ENCODE measurements at regions not wholly inside any gene's neighbourhood (a gene's known extent, or its start where the extent isn't known, plus 50 kb on each side); places are given as distances from the start of the nearest gene placed in this dataset.

DNA sequence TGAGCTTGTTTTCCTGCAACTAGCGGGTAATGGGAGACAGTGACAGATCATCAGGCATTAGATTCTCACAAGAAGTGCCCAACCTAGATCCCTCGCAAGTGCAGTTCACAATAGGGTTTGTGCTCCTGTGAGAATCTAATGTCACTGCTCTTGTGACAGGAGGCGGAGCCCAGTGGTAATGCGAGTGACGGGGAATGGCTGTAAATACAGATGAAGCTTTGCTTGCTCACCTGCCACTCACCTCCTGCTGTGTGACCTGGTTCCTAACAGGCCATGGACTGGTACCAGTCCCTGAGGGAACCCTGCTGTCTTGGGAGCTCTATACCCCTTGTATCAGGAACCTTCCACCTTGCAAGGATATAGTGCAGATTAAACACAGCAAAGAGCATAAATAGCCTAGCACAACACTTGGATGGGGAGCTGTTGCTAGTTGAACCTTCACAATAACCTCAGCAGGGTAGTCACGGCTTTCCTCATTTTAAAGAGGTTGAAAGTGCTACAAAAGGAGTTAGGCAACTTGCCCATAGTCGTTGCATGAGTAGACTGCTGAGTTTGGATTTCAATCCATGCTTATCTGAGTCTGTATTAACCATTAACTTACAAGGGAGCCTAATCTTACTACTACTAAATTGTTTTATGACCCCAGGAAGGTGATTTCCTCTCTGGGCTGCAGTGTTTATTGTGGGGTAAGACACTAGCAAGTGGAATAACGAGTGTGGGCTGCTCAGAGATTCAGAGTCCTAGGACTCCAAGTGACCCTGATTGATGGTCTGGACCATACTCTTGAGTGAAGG is 156.6 kb upstream of the ZFHX3 start:
- DNase-seq = peak in 1 of 2 experiments; percentile 24

DNA sequence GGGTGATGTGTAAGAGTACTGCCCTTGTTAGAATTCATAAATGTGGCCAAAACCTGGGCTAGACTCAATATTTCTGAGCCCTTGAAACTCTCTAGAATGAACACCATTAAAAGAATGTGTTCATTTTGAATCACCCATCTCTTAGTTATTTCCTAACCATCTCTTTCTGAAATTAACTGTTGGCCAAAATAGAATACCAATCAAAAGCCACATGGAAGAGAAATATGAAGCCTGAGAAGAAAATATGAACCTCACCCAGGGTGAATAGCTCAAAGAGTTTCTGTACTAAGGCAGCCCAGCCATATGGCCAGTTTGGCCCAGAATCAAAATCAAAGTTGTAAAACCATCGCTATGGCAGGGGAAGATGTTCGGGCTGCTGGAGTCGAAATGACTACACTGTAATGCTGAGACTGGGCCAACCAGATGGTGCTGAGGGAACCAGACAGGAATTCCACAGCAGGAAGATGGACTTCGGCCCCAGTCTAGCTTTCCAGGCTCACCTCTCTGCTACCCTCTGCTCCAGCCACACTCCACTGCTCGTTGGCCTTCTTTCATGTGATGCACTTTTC is 154.3 kb upstream of the ZFHX3 start:
- no peak for DNase-seq

DNA sequence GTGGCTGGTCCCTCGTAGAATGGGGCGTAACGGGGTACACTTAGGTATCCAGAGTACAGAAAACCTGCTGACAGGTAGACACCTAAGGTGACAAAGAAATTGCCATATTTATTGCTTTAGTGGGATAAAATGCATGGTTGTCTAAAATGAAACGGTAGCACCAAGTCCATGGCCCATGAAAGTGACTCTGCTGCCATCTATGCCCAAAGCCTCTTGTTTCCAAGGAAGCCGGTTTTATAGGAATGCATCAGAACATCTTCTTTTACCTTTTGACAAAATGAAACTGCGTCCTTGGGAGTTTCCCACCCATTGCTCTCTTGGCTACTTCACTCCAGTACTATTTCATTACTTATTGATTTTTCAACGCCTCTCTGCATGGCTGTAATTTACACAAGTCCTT is 151.3 kb upstream of the ZFHX3 start:
- no peak for DNase-seq

DNA sequence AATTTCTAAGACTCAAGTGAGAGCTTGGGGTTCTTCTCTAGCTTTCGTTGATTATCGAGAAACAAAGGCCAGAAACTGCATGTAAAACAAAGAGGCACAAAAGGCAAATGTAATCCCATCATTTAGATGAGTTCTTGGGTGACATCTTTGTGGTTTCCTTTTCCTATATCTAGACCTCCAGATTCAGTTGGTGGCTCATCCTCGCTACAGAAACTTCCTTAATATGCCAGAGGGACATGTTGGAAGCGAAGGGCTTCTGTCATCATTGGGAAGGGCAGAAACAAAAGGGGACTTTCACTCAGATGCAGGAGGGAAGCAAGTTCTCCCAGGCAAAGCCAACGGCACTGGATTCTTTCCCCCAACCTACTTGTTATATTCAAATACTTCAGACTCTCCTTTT is 150.6 kb upstream of the ZFHX3 start:
- no peak for DNase-seq

DNA sequence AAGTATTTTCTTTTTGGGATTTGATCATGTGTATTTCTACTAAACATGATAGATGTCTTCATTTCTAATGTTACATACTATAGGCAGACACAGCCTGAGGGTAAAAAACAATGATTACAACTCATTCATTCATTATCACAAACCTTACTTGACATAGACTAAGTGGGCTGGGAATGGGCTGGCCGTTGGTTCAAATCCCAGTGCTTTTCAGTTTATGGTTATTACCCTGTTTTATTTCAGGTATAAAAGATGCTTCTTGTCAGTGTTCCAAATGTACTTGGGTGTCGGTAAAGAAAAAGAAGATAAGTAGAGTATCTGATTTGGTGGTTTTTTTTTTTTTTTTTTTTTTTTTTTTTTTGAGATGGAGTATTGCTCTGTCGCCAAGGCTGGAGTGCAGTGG is 149.7 kb upstream of the ZFHX3 start:
- DNase-seq = no peak

DNA sequence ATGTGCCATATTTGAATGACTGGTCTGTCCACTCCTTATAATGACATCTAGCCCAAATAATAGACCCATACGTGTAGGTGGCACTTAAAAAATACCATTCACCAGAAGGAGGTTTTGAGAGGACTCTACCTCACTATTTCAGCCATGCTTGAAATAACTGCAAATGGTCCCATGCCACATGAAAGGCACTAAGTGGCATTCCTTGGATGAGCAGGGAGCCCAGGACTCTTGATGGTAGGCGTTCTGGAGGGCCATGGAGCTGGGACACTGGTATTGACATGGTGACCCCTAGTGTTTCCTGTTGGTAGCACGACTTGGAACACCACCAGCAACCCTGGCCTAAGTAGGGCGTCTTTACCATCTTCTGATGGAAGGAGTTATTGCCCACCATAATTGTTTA is 148.7 kb upstream of the ZFHX3 start:
- DNase-seq = peak; percentile 62 to 71

DNA sequence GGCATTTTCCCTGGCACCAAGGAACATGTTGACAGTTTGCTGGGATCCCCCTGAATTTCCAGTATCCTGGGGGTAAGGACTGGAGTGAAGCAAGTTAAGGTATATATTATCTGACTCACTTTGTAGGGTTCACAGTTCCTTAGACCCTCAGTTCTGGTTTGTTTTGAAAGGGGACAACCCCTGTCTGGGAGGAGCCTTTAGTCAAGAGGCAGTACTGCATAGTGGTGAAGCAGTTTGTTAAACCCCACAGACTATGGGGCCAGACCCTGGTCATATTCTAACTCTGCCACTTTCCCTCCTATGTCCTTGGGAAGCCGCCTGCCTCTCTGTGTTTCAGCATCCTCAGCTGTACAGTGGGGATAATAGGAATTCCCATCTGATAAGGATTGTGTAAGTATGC is 145.5 kb upstream of the ZFHX3 start:
- DNase-seq = no peak

DNA sequence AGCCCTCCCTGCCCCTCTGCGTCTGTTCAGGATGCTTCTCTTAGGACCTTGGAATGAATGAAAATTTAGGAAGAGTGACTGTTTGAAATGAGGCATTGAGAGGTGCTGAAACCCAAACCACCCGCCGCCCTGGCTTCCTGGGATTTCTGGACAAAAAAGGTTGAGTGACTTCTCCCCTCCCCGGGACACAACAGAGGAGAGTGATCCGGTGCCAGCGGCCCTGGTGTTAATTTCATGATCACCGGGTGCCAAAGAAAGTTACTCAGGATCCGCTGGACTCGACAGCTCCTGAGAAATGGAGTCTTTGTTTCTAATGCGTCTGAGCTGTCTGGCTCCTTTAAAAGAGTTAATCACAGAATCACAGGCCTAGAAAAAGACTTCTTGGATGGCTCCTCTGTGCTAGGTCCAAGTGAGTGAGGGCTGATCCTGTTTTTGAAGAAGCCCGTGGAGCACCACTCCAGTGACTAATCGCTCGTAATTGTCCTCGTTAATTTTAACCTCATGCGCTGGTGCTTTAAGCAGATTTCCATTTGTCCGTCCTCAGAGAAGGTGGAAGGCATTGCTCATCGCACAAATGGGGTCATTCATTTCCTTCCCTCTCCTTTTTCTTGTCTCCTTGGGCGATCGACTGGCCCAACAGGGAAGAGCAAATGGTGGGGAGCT is 144.4 kb upstream of the ZFHX3 start:
- no peak for DNase-seq

DNA sequence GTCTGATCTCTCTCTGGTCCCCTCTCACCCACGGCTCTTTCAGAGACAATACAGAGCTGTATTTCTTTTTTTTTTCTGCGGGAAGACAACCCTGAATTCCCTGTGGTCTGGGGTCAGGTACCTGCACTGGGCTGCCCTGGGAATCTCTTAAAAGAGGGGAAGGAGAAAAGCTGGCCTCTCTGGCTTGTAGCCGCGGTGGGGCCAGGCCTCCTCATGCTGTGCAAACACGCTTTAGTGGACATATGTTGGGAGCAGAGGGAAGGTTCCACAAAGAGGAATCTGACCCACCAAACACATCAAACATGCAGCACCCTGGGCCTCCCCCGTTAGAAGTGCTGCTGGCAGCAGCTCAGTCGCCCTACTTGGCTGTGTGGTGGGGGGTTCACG is 143.7 kb upstream of the ZFHX3 start:
- DNase-seq = no peak

DNA sequence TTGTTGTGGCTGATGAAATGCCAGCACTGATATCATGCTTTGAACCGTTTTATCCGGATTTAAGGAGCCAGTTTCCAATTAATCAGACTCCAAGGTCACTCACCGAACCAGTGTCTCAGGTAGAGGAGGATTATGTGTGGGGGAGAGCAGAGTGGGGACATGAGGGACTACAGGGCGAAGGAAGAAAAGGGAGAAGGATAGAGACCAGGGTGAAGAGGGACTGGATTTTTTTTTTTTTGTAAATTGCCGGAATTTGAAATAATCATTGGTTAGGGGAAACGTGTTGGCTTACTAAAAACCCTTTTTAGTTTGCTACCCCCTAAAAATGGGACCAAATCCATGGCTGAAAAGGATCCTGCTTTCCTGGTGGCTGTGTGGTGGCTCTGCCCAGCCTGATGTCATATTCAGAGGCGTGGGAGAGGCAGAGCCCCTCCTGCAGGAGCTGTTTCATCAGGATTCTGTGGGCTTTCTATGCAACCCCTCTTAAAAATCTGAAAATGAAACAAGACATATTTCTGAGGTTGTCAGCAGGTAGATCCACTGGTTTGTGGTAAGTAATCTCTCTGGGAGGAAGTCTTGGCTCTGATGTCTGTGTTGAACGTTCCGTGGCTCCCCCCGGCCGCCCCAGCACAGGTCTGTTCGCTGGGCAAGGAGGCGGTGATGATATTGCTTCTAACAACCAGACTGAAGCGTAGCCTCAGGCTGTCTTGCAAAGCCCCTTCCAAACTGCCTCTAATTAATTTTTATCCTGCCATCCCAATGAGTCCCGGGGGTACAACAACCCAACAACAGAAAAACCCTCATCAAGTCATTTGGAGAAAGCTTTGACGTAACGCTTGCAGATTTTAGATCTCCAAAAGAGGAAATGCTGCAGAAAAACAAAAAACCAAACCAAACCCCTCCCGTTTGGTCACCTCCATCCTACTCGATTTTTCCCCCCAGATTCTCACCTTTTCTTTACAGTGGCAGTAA is 143.0 kb upstream of the ZFHX3 start:
- no peak for DNase-seq

DNA sequence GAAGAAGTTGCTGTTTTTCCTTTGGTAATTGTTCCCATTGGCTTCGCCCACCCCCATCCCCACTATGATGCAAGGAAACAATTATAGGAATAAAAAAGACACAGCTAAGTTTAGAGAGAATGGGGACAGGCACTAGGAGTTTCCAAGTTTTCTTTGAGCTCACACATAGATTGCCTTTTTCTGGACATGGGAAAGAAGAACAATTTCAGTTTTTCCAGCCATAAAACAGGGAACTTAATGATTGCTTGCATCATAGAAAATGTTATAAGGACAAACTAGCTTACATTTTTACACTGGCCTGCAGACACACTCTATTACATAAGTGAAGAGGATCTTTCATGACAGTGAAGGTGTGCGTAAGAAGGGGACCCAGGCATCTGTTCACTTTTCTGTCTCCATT is 142.3 kb upstream of the ZFHX3 start:
- DNase-seq = no peak

DNA sequence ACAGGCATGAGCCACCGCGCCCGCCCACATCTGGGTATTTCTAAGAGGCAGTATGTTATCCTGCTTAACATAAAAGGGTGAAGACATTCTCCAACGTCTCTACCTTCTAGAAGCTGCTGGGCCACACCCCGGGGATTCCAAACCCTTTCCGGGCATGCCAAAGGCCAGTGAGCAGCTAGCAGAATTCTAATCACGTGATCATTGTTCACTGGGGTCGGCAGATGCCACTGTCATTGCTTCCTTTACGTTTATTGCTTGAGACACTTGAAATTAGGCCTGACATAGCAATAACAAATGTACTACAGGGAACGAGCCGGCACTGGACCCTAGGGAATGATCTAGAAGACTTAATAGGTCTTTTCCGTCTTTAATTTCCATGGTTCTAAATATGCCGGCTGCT is 141.2 kb upstream of the ZFHX3 start:
- DNase-seq = no peak

DNA sequence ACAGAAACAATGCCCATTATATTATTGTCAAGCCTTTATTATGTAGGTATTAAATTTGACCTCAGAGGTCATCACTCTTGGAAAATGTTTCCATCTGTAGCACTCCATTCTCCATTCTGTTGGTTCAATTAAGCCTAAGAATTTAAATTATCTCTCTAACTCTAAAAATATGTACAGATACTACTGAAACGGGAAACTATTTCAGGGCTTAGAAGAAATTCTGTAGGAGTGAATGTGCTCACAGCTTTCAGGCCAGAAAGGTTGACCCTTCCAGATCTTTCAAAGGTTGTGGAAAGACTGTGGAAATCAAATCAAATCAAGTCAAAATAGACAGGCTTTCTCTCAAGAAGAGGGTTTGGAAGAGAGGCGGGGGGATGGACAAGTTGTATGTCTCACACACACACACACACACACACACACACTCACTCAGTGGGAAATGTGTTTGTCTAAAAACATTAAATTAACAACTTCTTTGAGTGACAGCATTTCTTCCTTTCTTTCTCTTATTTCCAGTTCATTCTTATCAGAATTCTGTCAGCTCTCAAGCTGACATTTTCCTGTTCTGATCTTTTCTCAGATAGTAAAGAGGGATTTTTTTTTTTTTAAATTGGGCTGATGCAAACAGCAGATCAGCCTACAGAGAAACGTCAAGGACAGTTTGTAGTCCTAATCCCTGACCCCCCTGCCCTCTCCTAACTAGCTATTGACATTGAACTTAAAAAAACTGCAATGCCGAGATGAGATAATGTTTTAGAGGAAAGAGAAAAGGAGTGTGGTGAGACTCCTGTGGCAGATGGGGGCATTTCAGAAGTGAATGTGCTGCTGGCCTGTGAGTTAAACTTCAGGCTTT is 139.0 kb upstream of the ZFHX3 start:
- no peak for DNase-seq

DNA sequence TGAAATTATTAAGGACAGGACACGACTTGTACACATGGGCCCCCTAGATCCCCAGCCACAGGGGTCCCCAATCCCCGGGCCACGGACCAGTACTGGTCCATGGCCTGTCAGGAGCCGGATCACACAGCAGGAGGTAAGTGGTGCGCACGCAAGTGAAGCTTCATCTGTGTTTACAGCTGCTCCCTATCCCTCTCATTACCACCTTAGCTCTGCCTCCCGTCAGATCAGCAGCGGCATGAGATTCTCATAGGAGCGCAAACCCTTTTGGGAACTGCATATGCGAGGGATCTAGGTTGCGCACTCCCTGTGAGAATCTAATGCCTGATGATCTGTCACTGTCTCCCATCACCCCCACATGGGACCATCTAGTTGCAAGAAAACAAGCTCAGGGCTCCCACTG is 137.8 kb upstream of the ZFHX3 start:
- no peak for DNase-seq

DNA sequence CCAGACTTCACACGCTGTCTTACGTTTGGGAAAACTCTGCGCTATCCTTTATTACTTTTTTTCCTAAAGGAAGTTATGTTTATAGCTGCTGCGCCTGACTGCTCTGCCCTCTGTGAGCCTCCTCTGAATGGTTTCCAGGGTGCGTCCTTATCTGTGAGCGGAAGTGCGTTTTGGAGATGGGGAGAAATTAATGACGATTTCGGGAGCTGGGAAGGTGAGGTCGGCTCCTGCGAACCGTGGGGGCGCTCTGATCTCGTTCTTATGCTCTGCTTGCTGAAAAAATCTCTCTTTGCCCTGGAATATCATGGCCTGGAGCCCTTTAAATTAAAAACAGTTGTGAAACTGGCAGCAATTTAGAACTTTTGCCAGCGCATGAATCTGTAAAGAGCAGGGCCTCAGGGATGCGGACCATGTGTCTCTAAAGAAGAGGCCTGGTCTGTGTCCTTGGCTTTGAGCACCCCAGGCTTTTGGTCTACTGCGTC is 135.7 kb upstream of the ZFHX3 start:
- DNase-seq = no peak

DNA sequence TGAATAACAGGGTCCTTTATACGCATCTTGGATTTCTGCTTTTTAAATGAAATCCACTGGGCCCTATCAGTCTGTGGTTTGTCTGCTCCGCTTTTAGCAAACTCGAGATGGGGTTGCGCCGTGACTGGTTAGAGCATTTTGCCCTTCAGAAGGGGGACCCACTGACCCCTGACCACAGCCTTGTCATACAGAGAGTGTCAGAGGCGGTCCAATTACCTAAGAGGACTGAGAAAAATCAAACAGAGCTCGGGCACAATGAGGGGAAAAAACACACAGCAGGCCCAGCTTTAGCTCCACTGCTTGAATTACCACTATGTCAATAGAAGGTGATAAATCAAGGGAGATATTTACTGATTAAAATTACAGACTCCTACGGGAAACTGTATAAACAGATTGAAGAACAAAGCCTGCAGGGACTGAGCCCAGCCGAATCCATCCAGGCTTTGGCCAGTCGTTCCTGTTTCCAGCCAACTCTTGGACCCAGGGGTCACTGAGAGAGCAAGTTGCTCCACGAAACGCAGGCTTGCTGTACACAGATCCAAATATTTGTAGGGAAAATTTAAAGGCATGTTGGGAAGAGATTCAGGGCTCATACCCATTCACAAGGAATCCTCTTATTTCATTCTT is 131.9 kb upstream of the ZFHX3 start:
- DNase-seq = peak; percentile 76 to 86

DNA sequence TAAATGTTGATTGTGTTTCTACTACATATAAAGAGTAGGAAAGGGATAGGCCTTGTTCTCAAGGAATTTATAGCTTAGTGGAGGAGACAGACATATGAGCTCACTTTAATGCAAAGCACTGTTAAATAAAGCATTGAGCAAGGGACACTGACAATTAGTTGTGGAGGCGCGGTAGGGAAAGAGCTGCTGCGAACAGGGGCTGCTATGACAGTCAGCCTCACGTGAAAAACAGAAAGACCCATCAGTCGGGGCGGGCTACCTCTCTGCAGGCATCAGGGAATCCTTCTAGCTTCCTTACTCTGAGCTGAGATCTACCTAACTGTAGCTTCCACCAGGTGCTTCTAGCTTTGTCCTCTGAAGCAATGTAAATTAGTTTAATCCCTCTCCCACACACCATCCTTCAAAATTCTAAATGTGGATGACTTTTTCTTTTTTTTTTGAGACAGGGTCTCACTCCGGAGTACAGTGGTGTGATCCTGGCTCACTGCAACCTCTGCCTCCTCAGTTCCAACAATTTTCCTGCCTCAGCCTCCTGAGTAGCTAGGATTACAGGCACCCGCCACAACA is 129.9 kb upstream of the ZFHX3 start:
- no peak for DNase-seq

DNA sequence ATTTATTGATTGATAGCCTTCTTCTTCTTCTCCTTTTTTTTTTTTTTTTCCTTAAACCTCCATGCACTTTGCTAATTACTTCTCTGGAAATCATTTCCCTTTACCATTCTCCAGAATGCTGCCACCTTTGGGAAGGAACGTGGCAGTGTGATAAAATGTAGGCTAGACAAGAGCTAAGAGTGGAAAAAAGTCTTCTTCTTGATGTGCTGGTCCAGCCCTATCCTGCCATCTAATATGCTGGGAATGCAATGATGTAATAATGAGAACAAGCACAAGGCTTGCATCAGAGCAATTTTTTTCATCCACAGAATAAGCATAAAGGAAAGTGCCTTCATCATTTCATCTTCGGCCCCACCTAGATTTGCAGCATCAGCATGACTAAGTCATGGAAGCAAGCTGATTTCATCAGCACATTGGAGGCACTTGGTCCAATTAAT is 128.7 kb upstream of the ZFHX3 start:
- no peak for DNase-seq

DNA sequence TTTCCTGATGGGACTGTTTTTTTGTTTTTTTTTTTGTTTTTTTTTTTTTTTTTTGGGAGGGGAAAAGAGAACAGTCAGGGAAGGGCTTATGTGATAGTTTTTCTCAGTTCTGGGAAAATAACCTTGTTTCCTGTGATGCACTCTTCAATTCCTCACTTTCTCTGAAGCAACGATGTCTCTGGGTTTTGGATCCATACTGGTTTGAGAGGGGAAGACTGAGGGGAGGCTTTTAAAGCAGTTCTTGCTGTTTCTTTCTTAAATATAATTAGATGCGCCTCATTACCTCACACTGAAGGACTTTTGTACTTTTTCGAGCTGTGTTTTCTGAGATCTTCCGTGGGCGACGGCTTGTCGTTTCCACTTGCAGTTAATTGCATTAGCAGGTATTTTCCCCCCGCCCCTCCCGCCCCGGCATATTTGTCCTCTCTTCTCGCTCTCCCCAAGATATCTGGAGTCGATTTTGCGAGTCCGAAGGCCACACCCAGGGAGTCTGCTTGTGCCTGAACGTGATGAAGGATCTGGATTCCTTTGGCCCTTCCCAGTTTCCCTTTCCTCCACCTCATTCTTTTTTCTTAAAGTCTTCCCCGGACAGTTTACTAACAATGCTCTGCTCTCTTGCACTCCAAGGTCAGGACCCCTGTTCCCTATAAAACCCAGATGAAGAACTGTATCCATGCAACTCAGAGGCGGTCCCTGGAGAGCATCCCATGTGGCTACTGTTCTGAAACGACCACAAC is 125.2 kb upstream of the ZFHX3 start:
- DNase-seq = no peak

DNA sequence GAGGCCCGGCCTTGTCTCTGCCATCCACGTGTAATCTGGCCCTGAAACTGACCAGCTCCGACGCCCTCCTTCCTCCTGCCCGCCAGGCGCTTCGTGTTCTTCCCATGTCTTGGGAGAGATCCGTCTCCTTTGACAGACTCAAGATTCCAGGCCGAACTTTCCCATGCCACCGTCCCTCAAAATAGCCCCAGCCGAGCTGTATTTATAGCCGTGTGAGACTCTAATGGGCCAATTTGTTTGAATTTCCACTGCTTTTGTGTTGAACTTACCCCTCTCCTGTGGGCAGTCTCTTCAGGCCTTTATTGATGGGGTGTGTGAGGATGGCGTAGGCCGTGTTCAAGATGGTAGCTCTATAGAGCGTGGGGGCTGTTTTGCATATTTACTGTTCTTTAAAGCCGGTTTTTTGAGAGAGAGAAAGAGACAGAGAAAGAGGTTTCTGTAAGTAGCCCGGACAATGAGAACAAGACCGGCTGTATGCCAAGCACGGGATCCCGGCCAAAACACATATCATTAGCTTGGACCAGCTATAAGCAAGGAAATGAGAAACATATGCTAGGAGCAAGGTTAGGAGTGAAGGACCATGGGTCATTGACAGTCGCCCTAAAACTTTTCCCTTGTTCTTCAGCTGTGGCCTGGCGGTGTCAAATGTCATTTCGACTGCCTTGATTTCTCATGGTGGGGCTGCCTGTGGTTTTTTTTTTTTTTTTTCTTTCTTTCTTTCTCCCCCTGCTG is 124.5 kb upstream of the ZFHX3 start:
- peak; percentile 67 to 82 for DNase-seq
